B cell (primary cell): ENCODE measurements at regions not wholly inside any gene's neighbourhood (a gene's known extent, or its start where the extent isn't known, plus 50 kb on each side); places are given as distances from the start of the nearest gene placed in this dataset.

Experiments used
- ATAC-seq: fragments of 200-7000 bp; cut with Tn5 transposase; one replicate; pipeline ENCODE4 v1.10.0; 2021; ENCODE audit warnings: low read depth, mild to moderate bottlenecking, moderate number of reproducible peaks, moderate library complexity
- CTCF ChIA-PET: fragments of 350-600 bp; sonication (Branson Sonifier 250); formaldehyde crosslinking; loops from one replicate; lab custom pipeline; 2021; ENCODE audit warnings: antibody characterized with exemption, inconsistent platforms; lab: Charles Lee
- POLR2A ChIA-PET: fragments of 350-600 bp; sonication (Branson Sonifier 250); formaldehyde crosslinking; loops from one replicate; lab custom pipeline; 2021; ENCODE audit warnings: antibody characterized with exemption; lab: Charles Lee
- DNase-seq: peaks from one replicate; pipeline ENCODE4 v3.0.0; 2013
- H2AFZ ChIP-seq: 2 replicates; pipeline ENCODE4 v1.6.1; 2012; ENCODE audit warnings: mild to moderate bottlenecking, low read depth, low read length; ENCODE audit not compliant: insufficient read depth, poor library complexity, severe bottlenecking
- H3K27ac ChIP-seq, 2 donors: 1 replicate in 1 of 2; 2 replicates in 1 of 2; pipeline ENCODE4 v1.5.1; 2012 to 2013; ENCODE audit warnings: low read length in 2 of 2, mild to moderate bottlenecking in 2 of 2, moderate library complexity in 1 of 2
- H3K27me3 ChIP-seq, 4 experiments: fragments of 200-600 bp in 1 of 4; sonication (generic) in 1 of 4; replicated peaks in 1 of 4; 1 replicate in 2 of 4; 2 replicates in 2 of 4; pipeline versions ENCODE4 v1.6.1 to v1.7.0; 2013 to 2016; ENCODE audit warnings: low read length in 3 of 4, mild to moderate bottlenecking in 2 of 4, mixed read lengths in 1 of 4, moderate library complexity in 1 of 4; ENCODE audit not compliant: insufficient read depth in 4 of 4, control insufficient read depth in 3 of 4; ENCODE audit errors: control extremely low read depth in 1 of 4
- H3K36me3 ChIP-seq, 2 experiments: replicated peaks in 1 of 2; 1 replicate in 1 of 2; 2 replicates in 1 of 2; pipeline versions ENCODE4 v1.6.1 to v1.7.1; 2013; ENCODE audit warnings: low read length in 1 of 2; ENCODE audit not compliant: insufficient read depth in 2 of 2, control insufficient read depth in 1 of 2; ENCODE audit errors: control extremely low read depth in 1 of 2, extremely low read depth in 1 of 2
- H3K4me1 ChIP-seq, 2 donors: fragments of 200-600 bp in 1 of 2; sonication (generic) in 1 of 2; 1 replicate in 1 of 2; 2 replicates in 1 of 2; pipeline versions ENCODE4 v1.5.1 to v1.6.1; 2013 to 2017; ENCODE audit warnings: low read length in 2 of 2; ENCODE audit not compliant: control insufficient read depth in 2 of 2, insufficient read depth in 2 of 2
- H3K4me2 ChIP-seq: replicated peaks from 2 replicates; pipeline ENCODE3; 2012; ENCODE audit warnings: mild to moderate bottlenecking, low read depth, low read length; ENCODE audit not compliant: poor library complexity, severe bottlenecking
- H3K4me3 ChIP-seq, 5 experiments: fragments of 200-600 bp in 1 of 5; sonication (generic) in 1 of 5; 1 replicate in 3 of 5; 2 replicates in 2 of 5; pipeline versions ENCODE4 v1.5.1 to v1.7.0; 2011 to 2016; ENCODE audit warnings: low read length in 4 of 5, mild to moderate bottlenecking in 4 of 5, low read depth in 2 of 5, control low read depth in 1 of 5, moderate library complexity in 1 of 5; ENCODE audit not compliant: insufficient read depth in 1 of 5; ENCODE audit errors: control extremely low read depth in 1 of 5, extremely low read depth in 1 of 5
- H3K79me2 ChIP-seq: fragments of 200-600 bp; sonication (generic); one replicate; pipeline ENCODE4 v1.6.0; 2016; ENCODE audit warnings: low read length; ENCODE audit not compliant: control insufficient read depth, insufficient read depth
- H3K9ac ChIP-seq: fragments of 200-600 bp; sonication (generic); 2 replicates; pipeline ENCODE4 v1.6.1; 2017; ENCODE audit warnings: mild to moderate bottlenecking, low read length, moderate library complexity
- H3K9me3 ChIP-seq, 3 donors: one replicate each; pipeline versions ENCODE4 v1.6.1 to v1.7.1; 2013; ENCODE audit warnings: low read length in 2 of 3; ENCODE audit not compliant: control insufficient read depth in 2 of 3, insufficient read depth in 1 of 3; ENCODE audit errors: control extremely low read depth in 1 of 3
- H4K20me1 ChIP-seq: 2 replicates; pipeline ENCODE4 v1.6.0; 2012; ENCODE audit warnings: mild to moderate bottlenecking, low read length; ENCODE audit not compliant: insufficient read depth, control insufficient read depth, poor library complexity, severe bottlenecking
- H3K27ac Mint-ChIP-seq: one replicate; pipeline ENCODE4 v1.8.0; 2021; ENCODE audit warnings: mixed read lengths
- H3K27me3 Mint-ChIP-seq: one replicate; pipeline ENCODE4 v1.8.0; 2021; ENCODE audit warnings: mixed read lengths
- H3K4me1 Mint-ChIP-seq: one replicate; pipeline ENCODE4 v1.8.0; 2021; ENCODE audit warnings: mixed read lengths
- H3K4me3 Mint-ChIP-seq: one replicate; pipeline ENCODE4 v1.8.0; 2021; ENCODE audit warnings: mixed read lengths
- H3K9me3 Mint-ChIP-seq: one replicate; pipeline ENCODE4 v1.8.0; 2022; ENCODE audit warnings: mixed read lengths; ENCODE audit not compliant: insufficient read depth
- CTCF ChIP-seq: fragments of 200-600 bp; IDR thresholded peaks from one replicate; pipeline ENCODE4 v1.8.0; 2022; ENCODE audit warnings: antibody characterized with exemption, mild to moderate bottlenecking
- EZH2 ChIP-seq: IDR thresholded peaks from 2 replicates; pipeline ENCODE4 v1.6.1; 2012; ENCODE audit warnings: borderline replicate concordance, low read depth, mild to moderate bottlenecking, moderate library complexity, low read length; ENCODE audit not compliant: insufficient read depth, poor library complexity, severe bottlenecking
- WGBS: methylation state at CpG from one replicate; pipeline ENCODE4 v1.1.5; 2013; ENCODE audit warnings: missing lambda C conversion rate; ENCODE audit not compliant: insufficient coverage; 5-methylcytosine and 5-hydroxymethylcytosine counted together
- intact Hi-C: fragments of 100-400 bp; cut with micrococcal nuclease; formaldehyde crosslinking; loops from one replicate; pipeline ENCODE4 v1.10.0; 2022

GRCh38 chr1:3999941-4000735, 100.1 kb upstream of the C1orf174 start:
- ChIA-PET POLR2A (no interaction called here), CTCF (no interaction called here)
- no peak overlapping the region for H2AFZ ChIP-seq
- no peak overlapping the region for H3K4me3 ChIP-seq
- no peak overlapping the region for H3K27ac ChIP-seq
- peaks cover 0 to 40% (median 0%) of the 10 kb centered on the region in 3 donors for H3K9me3 ChIP-seq
- peaks cover 0 to 38% (median 1%) of the 10 kb centered on the region in 4 experiments for H3K27me3 ChIP-seq
- no peaks in the 10 kb centered on the region for H4K20me1 ChIP-seq
- Mint-ChIP-seq H3K27me3 (peaks cover 16% of the 10 kb centered on the region), H3K9me3 (no peaks in the 10 kb centered on the region), H3K4me1 (peaks cover 4% of the 10 kb centered on the region), H3K4me3 (no peak overlapping the region), H3K27ac (no peak overlapping the region)
- peaks cover 0 to 3% of the 10 kb centered on the region in 2 donors for H3K4me1 ChIP-seq
- intact Hi-C loops: no loop called here
- ATAC-seq (no peak), DNase-seq (no peak)
- WGBS: 47% methylated on average over 17 of the region's 21 CpGs
- H3K79me2 ChIP-seq: no peaks in the 10 kb centered on the region
- TF ChIP-seq CTCF (no peak), EZH2 (no peak)
- H3K9ac ChIP-seq: no peak overlapping the region
- H3K36me3 ChIP-seq: no peaks in the 10 kb centered on the region
- H3K4me2 ChIP-seq: no peak overlapping the region

- H3K4me3 ChIP-seq: no peak overlapping the region
- peaks cover 0 to 47% (median 3%) of the 10 kb centered on the region in 3 donors for H3K9me3 ChIP-seq
- no peak overlapping the region for H2AFZ ChIP-seq
- no peaks in the 10 kb centered on the region for H4K20me1 ChIP-seq
- peaks cover 0 to 38% (median 1%) of the 10 kb centered on the region in 4 experiments for H3K27me3 ChIP-seq
- intact Hi-C loops: no loop called here
- H3K9ac ChIP-seq: no peak overlapping the region
- POLR2A ChIA-PET: no interaction called here
- no peak for TF ChIP-seq CTCF
- H3K4me1 ChIP-seq: peaks cover 0 to 6% of the 10 kb centered on the region in 2 donors
- no peak for DNase-seq
- 90% methylated on average over 17 of the region's 17 CpGs for WGBS
- no peak overlapping the region for H3K27ac Mint-ChIP-seq
- CTCF ChIA-PET: no interaction called here
- peaks cover 16% of the 10 kb centered on the region for H3K27me3 Mint-ChIP-seq
- no peak for ATAC-seq
- no peaks in the 10 kb centered on the region for H3K79me2 ChIP-seq
- no peaks in the 10 kb centered on the region for H3K9me3 Mint-ChIP-seq
- no peak overlapping the region for H3K27ac ChIP-seq
- no peak overlapping the region for H3K4me2 ChIP-seq
- no peak overlapping the region for H3K4me3 Mint-ChIP-seq
- peaks cover 7% of the 10 kb centered on the region for H3K4me1 Mint-ChIP-seq
- H3K36me3 ChIP-seq: no peaks in the 10 kb centered on the region
Observed at GRCh38 chr1:4000811-4001251, 100.8 kb upstream of the C1orf174 start.
